GM23338 (cell line): ENCODE measurements at regions not wholly inside any gene's neighbourhood (a gene's known extent, or its start where the extent isn't known, plus 50 kb on each side); places are given as distances from the start of the nearest gene placed in this dataset.

Experiments used
- ATAC-seq: fragments of 200-7000 bp; cut with Tn5 transposase; 3 replicates; pipeline ENCODE4 v1.9.1; 2020
- DNase-seq: peaks from one replicate; pipeline ENCODE4 v3.0.0-alpha.2; 2015; ENCODE audit warnings: low spot score
- H2AFZ ChIP-seq: fragments of 200-600 bp; sonication (generic); 2 replicates; pipeline ENCODE4 v1.8.0; 2016; ENCODE audit warnings: antibody characterized with exemption, mild to moderate bottlenecking, moderate library complexity
- H3F3A ChIP-seq: fragments of 200-600 bp; sonication (generic); replicated peaks from 2 replicates; pipeline ENCODE4 v1.8.0; 2017; ENCODE audit warnings: antibody characterized with exemption, mixed run types, low read depth
- H3K27ac ChIP-seq: fragments of 200-600 bp; sonication (generic); 2 replicates; pipeline ENCODE4 v1.6.1; 2016; ENCODE audit warnings: low read depth
- H3K27me3 ChIP-seq: fragments of 200-600 bp; sonication (generic); 2 replicates; pipeline ENCODE4 v1.8.0; 2016; ENCODE audit warnings: mild to moderate bottlenecking, mixed run types, moderate library complexity; ENCODE audit not compliant: insufficient read depth
- H3K36me3 ChIP-seq: fragments of 200-600 bp; sonication (generic); 2 replicates; pipeline ENCODE4 v1.8.0; 2016; ENCODE audit warnings: mild to moderate bottlenecking; ENCODE audit not compliant: insufficient read depth
- H3K4me1 ChIP-seq: fragments of 200-600 bp; sonication (generic); 2 replicates; pipeline ENCODE4 v1.8.0; 2016; ENCODE audit warnings: mild to moderate bottlenecking, moderate library complexity; ENCODE audit not compliant: insufficient read depth
- H3K4me2 ChIP-seq: fragments of 200-600 bp; sonication (generic); 2 replicates; pipeline ENCODE4 v1.7.1; 2017; ENCODE audit warnings: mixed run types
- H3K4me3 ChIP-seq: fragments of 200-600 bp; sonication (generic); 2 replicates; pipeline ENCODE4 v1.6.1; 2016; ENCODE audit warnings: mixed run types
- H3K79me2 ChIP-seq: fragments of 200-600 bp; sonication (generic); replicated peaks from 2 replicates; pipeline ENCODE4 v1.8.0; 2017; ENCODE audit warnings: mild to moderate bottlenecking; ENCODE audit not compliant: insufficient read depth
- H3K9me2 ChIP-seq: fragments of 200-600 bp; sonication (generic); 2 replicates; pipeline ENCODE4 v1.8.0; 2017; ENCODE audit not compliant: insufficient read depth
- H4K20me1 ChIP-seq: fragments of 200-600 bp; sonication (generic); replicated peaks from 2 replicates; pipeline ENCODE4 v1.8.0; 2017; ENCODE audit warnings: mild to moderate bottlenecking; ENCODE audit not compliant: insufficient read depth
- H3K27ac Mint-ChIP-seq: 2 replicates; pipeline ENCODE4 v1.8.0; 2020; ENCODE audit warnings: inconsistent platforms, mild to moderate bottlenecking, moderate library complexity, mixed read lengths
- H3K27me3 Mint-ChIP-seq: 3 replicates; pipeline ENCODE4 v1.8.0; 2022; ENCODE audit warnings: low read depth, mild to moderate bottlenecking, moderate library complexity, mixed read lengths, inconsistent platforms; ENCODE audit not compliant: insufficient read depth, poor library complexity
- H3K36me3 Mint-ChIP-seq: 3 replicates; pipeline ENCODE4 v1.8.0; 2021; ENCODE audit warnings: low read depth, mild to moderate bottlenecking, inconsistent platforms, moderate library complexity, mixed read lengths
- H3K4me1 Mint-ChIP-seq: 3 replicates; pipeline ENCODE4 v1.8.0; 2020; ENCODE audit warnings: mild to moderate bottlenecking, inconsistent platforms, mixed read lengths
- H3K4me3 Mint-ChIP-seq: 3 replicates; pipeline ENCODE4 v1.8.0; 2021; ENCODE audit warnings: moderate library complexity, mild to moderate bottlenecking, inconsistent platforms, mixed read lengths
- H3K9me3 Mint-ChIP-seq: 3 replicates; pipeline ENCODE4 v1.8.0; 2020; ENCODE audit warnings: moderate library complexity, mild to moderate bottlenecking, inconsistent platforms, mixed read lengths
- CREB1 ChIP-seq: fragments of 250-450 bp; sonication (Bioruptor Pico); IDR thresholded peaks from 2 replicates; pipeline ENCODE4 v1.5.0; 2020; ENCODE audit warnings: low read depth, mild to moderate bottlenecking, moderate library complexity
- CTCF ChIP-seq, 2 experiments: fragments of 200-600 bp in 1 of 2; sonication (generic) in 1 of 2; conservative IDR thresholded peaks; 2 replicates each; pipeline versions ENCODE4 v1.5.1 to v1.6.1; 2016 to 2017; ENCODE audit warnings: antibody characterized with exemption in 2 of 2, low read depth in 2 of 2, mild to moderate bottlenecking in 2 of 2, moderate library complexity in 1 of 2
- EZH2 ChIP-seq: fragments of 200-600 bp; sonication (generic); IDR thresholded peaks from one replicate; pipeline ENCODE4 v1.8.0; 2017; ENCODE audit warnings: antibody characterized with exemption, mild to moderate bottlenecking, low read depth; ENCODE audit not compliant: unreplicated experiment
- EZH2phosphoT487 ChIP-seq: fragments of 200-600 bp; sonication (generic); IDR thresholded peaks from one replicate; pipeline ENCODE4 v1.8.1; 2018; ENCODE audit warnings: antibody characterized with exemption; ENCODE audit not compliant: unreplicated experiment
- JUNB ChIP-seq: IDR thresholded peaks from one replicate; pipeline ENCODE4 v1.6.1; 2016; ENCODE audit warnings: antibody characterized with exemption; ENCODE audit not compliant: unreplicated experiment
- NANOG ChIP-seq: IDR thresholded peaks from 2 replicates; pipeline ENCODE4 v1.6.1; 2016; ENCODE audit warnings: antibody characterized with exemption, borderline replicate concordance
- POLR2AphosphoS5 ChIP-seq: IDR thresholded peaks from 2 replicates; pipeline ENCODE4 v1.6.1; 2016; ENCODE audit warnings: antibody characterized with exemption, low read depth
- REST ChIP-seq: IDR thresholded peaks from one replicate; pipeline ENCODE4 v1.6.1; 2018; ENCODE audit warnings: antibody characterized with exemption; ENCODE audit not compliant: unreplicated experiment
- STAT1 ChIP-seq: IDR thresholded peaks from one replicate; pipeline ENCODE4 v1.6.1; 2016; ENCODE audit warnings: antibody characterized with exemption; ENCODE audit not compliant: unreplicated experiment
- ZNF114 ChIP-seq: fragments of 250-450 bp; sonication (Bioruptor Pico); IDR thresholded peaks from 2 replicates; pipeline ENCODE4 v1.5.0; 2020; ENCODE audit warnings: mild to moderate bottlenecking, moderate library complexity
- ZNF331 ChIP-seq: fragments of 250-450 bp; sonication (Bioruptor Pico); IDR thresholded peaks from 2 replicates; pipeline ENCODE4 v1.5.0; 2020; ENCODE audit warnings: low read depth, mild to moderate bottlenecking, moderate library complexity
- ZNF462 ChIP-seq: fragments of 250-450 bp; sonication (Bioruptor Pico); IDR thresholded peaks from 2 replicates; pipeline ENCODE4 v1.5.0; 2020; ENCODE audit warnings: mild to moderate bottlenecking, moderate library complexity
- TF ChIP-seq, protein P1 (sequence below): IDR thresholded peaks from 2 replicates; pipeline ENCODE4 v1.6.1; 2016; ENCODE audit warnings: antibody characterized with exemption

- Histone ChIP-seq H4K20me1 (no peaks in the 10 kb centered on the region), H3K4me2 (no peak overlapping the region), H3K36me3 (no peaks in the 10 kb centered on the region), H3K4me3 (no peak overlapping the region), H3K27me3 (peaks cover 8% of the 10 kb centered on the region), H3F3A (no peaks in the 10 kb centered on the region), H3K9me2 (no peaks in the 10 kb centered on the region), H3K27ac (no peak overlapping the region), H3K79me2 (no peaks in the 10 kb centered on the region), H3K4me1 (peaks cover 17% of the 10 kb centered on the region), H2AFZ (no peak overlapping the region)
- TF ChIP-seq JUNB = no peak
- TF ChIP-seq POLR2AphosphoS5 = no peak
- no peak for TF ChIP-seq ZNF331
- TF ChIP-seq CREB1 = no peak
- TF ChIP-seq, protein P1, sequence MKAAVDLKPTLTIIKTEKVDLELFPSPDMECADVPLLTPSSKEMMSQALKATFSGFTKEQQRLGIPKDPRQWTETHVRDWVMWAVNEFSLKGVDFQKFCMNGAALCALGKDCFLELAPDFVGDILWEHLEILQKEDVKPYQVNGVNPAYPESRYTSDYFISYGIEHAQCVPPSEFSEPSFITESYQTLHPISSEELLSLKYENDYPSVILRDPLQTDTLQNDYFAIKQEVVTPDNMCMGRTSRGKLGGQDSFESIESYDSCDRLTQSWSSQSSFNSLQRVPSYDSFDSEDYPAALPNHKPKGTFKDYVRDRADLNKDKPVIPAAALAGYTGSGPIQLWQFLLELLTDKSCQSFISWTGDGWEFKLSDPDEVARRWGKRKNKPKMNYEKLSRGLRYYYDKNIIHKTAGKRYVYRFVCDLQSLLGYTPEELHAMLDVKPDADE = no peak
- no peak for TF ChIP-seq STAT1
- no peak for TF ChIP-seq REST
- TF ChIP-seq EZH2phosphoT487 = no peak
- TF ChIP-seq ZNF462 (CRISPR knock-in tag) = no peak
- TF ChIP-seq EZH2 = no peak
- TF ChIP-seq CTCF (conservative IDR thresholded peaks at IDR 0.05; ENCODE audit: low read depth in 2 of 2) = no peak
- no peak for TF ChIP-seq ZNF114 (CRISPR knock-in tag)
- no peak for TF ChIP-seq NANOG
- no peak overlapping the region for H3K4me3 Mint-ChIP-seq
- H3K27me3 Mint-ChIP-seq = no peaks in the 10 kb centered on the region
- no peaks in the 10 kb centered on the region for H3K9me3 Mint-ChIP-seq
- no peak for DNase-seq
- no peaks in the 10 kb centered on the region for H3K36me3 Mint-ChIP-seq
- peaks cover 20% of the 10 kb centered on the region for H3K4me1 Mint-ChIP-seq
- ATAC-seq = no peak
- H3K27ac Mint-ChIP-seq = no peak overlapping the region
Observed at GRCh38 chr4:182134261-182134660, 108.9 kb upstream of the TENM3 start.
